NOMO-1 treated with DMSO at 0.1 percent for 48 hours (cell line): ENCODE measurements at regions not wholly inside any gene's neighbourhood (a gene's known extent, or its start where the extent isn't known, plus 50 kb on each side); places are given as distances from the start of the nearest gene placed in this dataset.

Source experiments
- DNase-seq: peaks from one replicate; lab custom pipeline; 2025; ENCODE audit not compliant: unreplicated experiment; lab: John Stamatoyannopoulos, UW

GRCh38 chr17:63125987-63126386, 160.0 kb downstream of the TANC2 start:
- no peak for DNase-seq

GRCh38 chr17:63126607-63127006, 160.6 kb downstream of the TANC2 start:
- no peak for DNase-seq

- DNase-seq: no peak
These were observed 166.4 kb downstream of the TANC2 start for GRCh38 chr17:63132459-63132911.

- DNase-seq: no peak
These were observed 167.5 kb downstream of the TANC2 start for GRCh38 chr17:63133491-63133890.

- DNase-seq: no peak
These were observed 168.8 kb downstream of the TANC2 start for GRCh38 chr17:63134867-63135266.

GRCh38 chr17:63136369-63137012, 170.5 kb downstream of the TANC2 start:
- no peak for DNase-seq

- DNase-seq: no peak
These were observed 171.1 kb downstream of the TANC2 start for GRCh38 chr17:63137163-63137562.

- peak; percentile 35 for DNase-seq
These were observed 172.7 kb downstream of the TANC2 start for GRCh38 chr17:63138713-63139112.

GRCh38 chr17:63139356-63139755, 173.3 kb downstream of the TANC2 start:
- no peak for DNase-seq

GRCh38 chr17:63140255-63140654, 174.2 kb downstream of the TANC2 start:
- peak; percentile 82 for DNase-seq

GRCh38 chr17:63142836-63143235, 176.8 kb downstream of the TANC2 start:
- DNase-seq: no peak

- DNase-seq: no peak
These were observed 184.5 kb downstream of the TANC2 start for GRCh38 chr17:63150490-63150889.

GRCh38 chr17:63150994-63151464, 185.0 kb downstream of the TANC2 start:
- DNase-seq: no peak

- no peak for DNase-seq
These were observed 186.0 kb downstream of the TANC2 start for GRCh38 chr17:63151941-63152523.

- DNase-seq: no peak
These were observed 187.5 kb downstream of the TANC2 start for GRCh38 chr17:63153488-63153887.

GRCh38 chr17:63154586-63155244, 188.7 kb downstream of the TANC2 start:
- DNase-seq: no peak

GRCh38 chr17:63156986-63157385, 191.0 kb downstream of the TANC2 start:
- DNase-seq: no peak

- no peak for DNase-seq
These were observed 196.5 kb downstream of the TANC2 start for GRCh38 chr17:63162406-63163157.

- DNase-seq: no peak
These were observed 197.1 kb downstream of the TANC2 start for GRCh38 chr17:63163158-63163520.

- DNase-seq: no peak
These were observed 199.4 kb downstream of the TANC2 start for GRCh38 chr17:63165400-63165799.

GRCh38 chr17:63170795-63171194, 204.8 kb downstream of the TANC2 start:
- DNase-seq: no peak
